ENCODE measurements at regions not wholly inside any gene's neighbourhood (a gene's known extent, or its start where the extent isn't known, plus 50 kb on each side); places are given as distances from the start of the nearest gene placed in this dataset.

DNA sequence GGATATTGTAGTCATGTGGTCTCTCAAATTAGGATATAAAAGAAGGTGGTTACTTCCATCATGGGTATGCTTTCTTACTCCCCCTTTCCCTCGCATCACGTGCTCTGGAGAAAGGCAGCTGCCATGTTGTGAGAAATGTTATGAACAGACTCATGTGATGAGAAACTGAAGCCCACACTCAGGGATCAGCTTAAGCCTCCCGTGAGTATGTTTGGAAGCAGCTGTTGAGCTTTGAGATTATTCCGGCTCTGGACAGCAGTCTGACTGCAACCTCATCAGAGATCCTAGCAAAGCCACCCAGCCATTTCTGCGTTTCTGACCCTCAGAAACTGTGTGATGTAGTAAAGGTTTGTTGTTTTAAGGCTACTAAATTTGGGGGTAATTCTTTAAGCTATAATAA lies 700.1 kb downstream of the ADCYAP1 start:
- Histone ChIP-seq H3K9ac (ENCODE audit: low read depth in 1 of 2, low read length in 2 of 2) (no peak overlapping the region), H3K4me3 (ENCODE audit: low read depth in 1 of 3, low read length in 3 of 3) (no peak overlapping the region), H3K36me3 (ENCODE audit: control insufficient read depth in 4 of 4, insufficient read depth in 3 of 4, low read depth in 1 of 4, low read length in 3 of 4) (no peaks in the 10 kb centered on the region), H3K27ac (ENCODE audit: low read depth in 1 of 2, low read length in 2 of 2) (no peak overlapping the region), H3K27me3 (ENCODE audit: control insufficient read depth in 4 of 4, insufficient read depth in 4 of 4, low read length in 3 of 4) (no peaks in the 10 kb centered on the region), H3K4me1 (ENCODE audit: control insufficient read depth in 4 of 4, insufficient read depth in 4 of 4, low read length in 3 of 4) (no peaks in the 10 kb centered on the region), H3K9me3 (ENCODE audit: control insufficient read depth in 4 of 4, low read length in 3 of 4) (no peaks in the 10 kb centered on the region)
- DNase-seq (ENCODE audit: low spot score), result no peak
- TF ChIP-seq, protein P1, sequence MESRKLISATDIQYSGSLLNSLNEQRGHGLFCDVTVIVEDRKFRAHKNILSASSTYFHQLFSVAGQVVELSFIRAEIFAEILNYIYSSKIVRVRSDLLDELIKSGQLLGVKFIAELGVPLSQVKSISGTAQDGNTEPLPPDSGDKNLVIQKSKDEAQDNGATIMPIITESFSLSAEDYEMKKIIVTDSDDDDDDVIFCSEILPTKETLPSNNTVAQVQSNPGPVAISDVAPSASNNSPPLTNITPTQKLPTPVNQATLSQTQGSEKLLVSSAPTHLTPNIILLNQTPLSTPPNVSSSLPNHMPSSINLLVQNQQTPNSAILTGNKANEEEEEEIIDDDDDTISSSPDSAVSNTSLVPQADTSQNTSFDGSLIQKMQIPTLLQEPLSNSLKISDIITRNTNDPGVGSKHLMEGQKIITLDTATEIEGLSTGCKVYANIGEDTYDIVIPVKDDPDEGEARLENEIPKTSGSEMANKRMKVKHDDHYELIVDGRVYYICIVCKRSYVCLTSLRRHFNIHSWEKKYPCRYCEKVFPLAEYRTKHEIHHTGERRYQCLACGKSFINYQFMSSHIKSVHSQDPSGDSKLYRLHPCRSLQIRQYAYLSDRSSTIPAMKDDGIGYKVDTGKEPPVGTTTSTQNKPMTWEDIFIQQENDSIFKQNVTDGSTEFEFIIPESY (IDR thresholded peaks at IDR 0.05), result no peak
- TF ChIP-seq SP1 (IDR thresholded peaks at IDR 0.05) (no peak), HNF4G (IDR thresholded peaks at IDR 0.05) (no peak), GABPA (IDR thresholded peaks at IDR 0.05 in 1 of 2, conservative IDR thresholded peaks at IDR 0.05 in 1 of 2) (no peak), FOXA2 (IDR thresholded peaks at IDR 0.05) (no peak), RXRA (IDR thresholded peaks at IDR 0.05) (no peak), JUND (IDR thresholded peaks at IDR 0.05) (no peak), HNF4A (conservative IDR thresholded peaks at IDR 0.05) (no peak), FOXA1 (IDR thresholded peaks at IDR 0.05) (no peak), EGR1 (IDR thresholded peaks at IDR 0.05; ENCODE audit: low read depth in 2 of 2) (no peak), NR2F2 (IDR thresholded peaks at IDR 0.05) (no peak), TAF1 (conservative IDR thresholded peaks at IDR 0.05) (no peak), RAD21 (IDR thresholded peaks at IDR 0.05) (no peak)
- TF ChIP-seq, protein P2, sequence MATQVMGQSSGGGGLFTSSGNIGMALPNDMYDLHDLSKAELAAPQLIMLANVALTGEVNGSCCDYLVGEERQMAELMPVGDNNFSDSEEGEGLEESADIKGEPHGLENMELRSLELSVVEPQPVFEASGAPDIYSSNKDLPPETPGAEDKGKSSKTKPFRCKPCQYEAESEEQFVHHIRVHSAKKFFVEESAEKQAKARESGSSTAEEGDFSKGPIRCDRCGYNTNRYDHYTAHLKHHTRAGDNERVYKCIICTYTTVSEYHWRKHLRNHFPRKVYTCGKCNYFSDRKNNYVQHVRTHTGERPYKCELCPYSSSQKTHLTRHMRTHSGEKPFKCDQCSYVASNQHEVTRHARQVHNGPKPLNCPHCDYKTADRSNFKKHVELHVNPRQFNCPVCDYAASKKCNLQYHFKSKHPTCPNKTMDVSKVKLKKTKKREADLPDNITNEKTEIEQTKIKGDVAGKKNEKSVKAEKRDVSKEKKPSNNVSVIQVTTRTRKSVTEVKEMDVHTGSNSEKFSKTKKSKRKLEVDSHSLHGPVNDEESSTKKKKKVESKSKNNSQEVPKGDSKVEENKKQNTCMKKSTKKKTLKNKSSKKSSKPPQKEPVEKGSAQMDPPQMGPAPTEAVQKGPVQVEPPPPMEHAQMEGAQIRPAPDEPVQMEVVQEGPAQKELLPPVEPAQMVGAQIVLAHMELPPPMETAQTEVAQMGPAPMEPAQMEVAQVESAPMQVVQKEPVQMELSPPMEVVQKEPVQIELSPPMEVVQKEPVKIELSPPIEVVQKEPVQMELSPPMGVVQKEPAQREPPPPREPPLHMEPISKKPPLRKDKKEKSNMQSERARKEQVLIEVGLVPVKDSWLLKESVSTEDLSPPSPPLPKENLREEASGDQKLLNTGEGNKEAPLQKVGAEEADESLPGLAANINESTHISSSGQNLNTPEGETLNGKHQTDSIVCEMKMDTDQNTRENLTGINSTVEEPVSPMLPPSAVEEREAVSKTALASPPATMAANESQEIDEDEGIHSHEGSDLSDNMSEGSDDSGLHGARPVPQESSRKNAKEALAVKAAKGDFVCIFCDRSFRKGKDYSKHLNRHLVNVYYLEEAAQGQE (IDR thresholded peaks at IDR 0.05), result no peak
- TF ChIP-seq, protein P3, sequence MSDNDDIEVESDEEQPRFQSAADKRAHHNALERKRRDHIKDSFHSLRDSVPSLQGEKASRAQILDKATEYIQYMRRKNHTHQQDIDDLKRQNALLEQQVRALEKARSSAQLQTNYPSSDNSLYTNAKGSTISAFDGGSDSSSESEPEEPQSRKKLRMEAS (IDR thresholded peaks at IDR 0.05), result no peak
- 79% methylated on average over 5 of the region's 5 CpGs for WGBS

DNA sequence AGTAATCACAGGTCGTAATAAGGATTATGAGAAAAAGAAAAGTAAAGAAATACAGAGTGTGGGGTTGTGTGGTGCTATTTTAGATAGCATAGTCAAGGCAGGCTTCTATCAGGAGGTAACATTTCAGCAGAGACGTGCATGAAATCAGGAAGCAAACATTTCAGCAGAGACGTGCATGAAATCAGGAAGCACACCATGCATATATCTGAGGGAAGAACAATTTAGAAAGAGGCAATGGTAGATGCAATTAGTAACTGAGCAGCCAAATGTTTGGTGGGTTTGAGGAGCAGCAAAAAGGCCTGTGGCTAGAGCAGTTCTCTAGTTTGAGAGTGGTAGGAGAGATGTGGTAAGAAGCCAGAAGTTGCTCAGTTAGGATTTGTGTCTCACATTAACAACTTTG lies 713.7 kb downstream of the ADCYAP1 start:
- H3K9ac ChIP-seq (ENCODE audit: low read depth in 1 of 2, low read length in 2 of 2), result no peak overlapping the region
- no peak overlapping the region for H3K27ac ChIP-seq (ENCODE audit: low read depth in 1 of 2, low read length in 2 of 2)
- 57% methylated on average over 3 of the region's 3 CpGs for WGBS
- H3K4me1 ChIP-seq (ENCODE audit: control insufficient read depth in 4 of 4, insufficient read depth in 4 of 4, low read length in 3 of 4), result no peaks in the 10 kb centered on the region
- H3K27me3 ChIP-seq (ENCODE audit: control insufficient read depth in 4 of 4, insufficient read depth in 4 of 4, low read length in 3 of 4), result no peaks in the 10 kb centered on the region
- TF ChIP-seq TAF1 (conservative IDR thresholded peaks at IDR 0.05), result no peak
- TF ChIP-seq YY1 (IDR thresholded peaks at IDR 0.05), result no peak
- TF ChIP-seq, protein P3 (IDR thresholded peaks at IDR 0.05), result no peak
- TF ChIP-seq GABPA (IDR thresholded peaks at IDR 0.05 in 1 of 2, conservative IDR thresholded peaks at IDR 0.05 in 1 of 2), result no peak
- no peak for TF ChIP-seq FOXA1 (IDR thresholded peaks at IDR 0.05)
- TF ChIP-seq NR2F2 (IDR thresholded peaks at IDR 0.05), result no peak
- TF ChIP-seq HNF4G (IDR thresholded peaks at IDR 0.05), result no peak
- TF ChIP-seq, protein P1 (IDR thresholded peaks at IDR 0.05), result no peak
- no peak for TF ChIP-seq EGR1 (IDR thresholded peaks at IDR 0.05; ENCODE audit: low read depth in 2 of 2)
- no peak for TF ChIP-seq FOXA2 (IDR thresholded peaks at IDR 0.05)
- TF ChIP-seq RAD21 (IDR thresholded peaks at IDR 0.05), result no peak
- no peak for TF ChIP-seq SP1 (IDR thresholded peaks at IDR 0.05)
- no peaks in the 10 kb centered on the region for H3K9me3 ChIP-seq (ENCODE audit: control insufficient read depth in 4 of 4, low read length in 3 of 4)
- DNase-seq (ENCODE audit: low spot score), result no peak
- H3K4me3 ChIP-seq (ENCODE audit: low read depth in 1 of 3, low read length in 3 of 3), result no peak overlapping the region
- H3K36me3 ChIP-seq (ENCODE audit: control insufficient read depth in 4 of 4, insufficient read depth in 3 of 4, low read depth in 1 of 4, low read length in 3 of 4), result no peaks in the 10 kb centered on the region
